ENCODE measurements at regions not wholly inside any gene's neighbourhood (a gene's known extent, or its start where the extent isn't known, plus 50 kb on each side); places are given as distances from the start of the nearest gene placed in this dataset.

- H3K27ac ChIP-seq = no peak overlapping the region
- TF ChIP-seq CTCF (conservative IDR thresholded peaks at IDR 0.05; ENCODE audit: low read depth) = no peak
- no peak for DNase-seq (ENCODE audit: low spot score)
- POLR2A ChIA-PET (ENCODE audit: low non-redundant PET) = no interaction called here
- CTCF ChIA-PET = no interaction called here
These were observed 125.6 kb downstream of the LSM5 start for GRCh38 chr7:32364581-32364980.

- no peak overlapping the region for H3K27ac ChIP-seq
- no peak for TF ChIP-seq CTCF (conservative IDR thresholded peaks at IDR 0.05; ENCODE audit: low read depth)
- no peak for DNase-seq (ENCODE audit: low spot score)
- ChIA-PET CTCF (no interaction called here), POLR2A (ENCODE audit: low non-redundant PET) (no interaction called here)
These were observed 130.1 kb downstream of the LSM5 start for GRCh38 chr7:32360127-32360526.

- peak; percentile 60 for DNase-seq (ENCODE audit: low spot score)
- POLR2A ChIA-PET (ENCODE audit: low non-redundant PET) = no interaction called here
- H3K27ac ChIP-seq = no peak overlapping the region
- TF ChIP-seq CTCF (conservative IDR thresholded peaks at IDR 0.05; ENCODE audit: low read depth) = peak; percentile 35
- CTCF ChIA-PET = interaction anchor here (0.6 to 3.0 kb wide), 8 partner anchors 10 to 533 kb away, joined by 3 to 38 read pairs (median 4); partner anchors contain the start of gene LSM5
These were observed 132.5 kb downstream of the LSM5 start for GRCh38 chr7:32357535-32358277.

- DNase-seq (ENCODE audit: low spot score) = peak; percentile 26
- H3K27ac ChIP-seq = no peak overlapping the region
- ChIA-PET POLR2A (ENCODE audit: low non-redundant PET) (no interaction called here), CTCF (interaction anchor here (0.6 to 1.3 kb wide), 5 partner anchors 10 to 137 kb away, joined by 3 to 5 read pairs (median 3); no protein-coding TSS in a partner anchor)
- peak; percentile 81 for TF ChIP-seq CTCF (conservative IDR thresholded peaks at IDR 0.05; ENCODE audit: low read depth)
These were observed 142.8 kb downstream of the LSM5 start for GRCh38 chr7:32347244-32347828.

GRCh38 chr7:32346253-32346652 is 143.9 kb downstream of the LSM5 start:
- no peak for DNase-seq (ENCODE audit: low spot score)
- no peak for TF ChIP-seq CTCF (conservative IDR thresholded peaks at IDR 0.05; ENCODE audit: low read depth)
- no peak overlapping the region for H3K27ac ChIP-seq
- CTCF ChIA-PET = no interaction called here
- POLR2A ChIA-PET (ENCODE audit: low non-redundant PET) = no interaction called here

GRCh38 chr7:32336726-32337125 is 153.5 kb downstream of the LSM5 start:
- peak; percentile 90 for DNase-seq (ENCODE audit: low spot score)
- POLR2A ChIA-PET (ENCODE audit: low non-redundant PET) = no interaction called here
- no peak overlapping the region for H3K27ac ChIP-seq
- no peak for TF ChIP-seq CTCF (conservative IDR thresholded peaks at IDR 0.05; ENCODE audit: low read depth)
- CTCF ChIA-PET = interaction anchor here (1.0 kb wide), 1 partner anchor 11 kb away, joined by 4 read pairs; no protein-coding TSS in a partner anchor
